Activated CD8-positive, alpha-beta memory T cell treated with anti-CD3 and anti-CD28 coated beads, Interleukin-2, amount 50 U/mL, for 48 hours (primary cell): ENCODE measurements at regions not wholly inside any gene's neighbourhood (a gene's known extent, or its start where the extent isn't known, plus 50 kb on each side); places are given as distances from the start of the nearest gene placed in this dataset.

ENCODE experiments used
- DNase-seq: peaks from one replicate; pipeline ENCODE4 v3.0.0-alpha.2; 2020

DNA sequence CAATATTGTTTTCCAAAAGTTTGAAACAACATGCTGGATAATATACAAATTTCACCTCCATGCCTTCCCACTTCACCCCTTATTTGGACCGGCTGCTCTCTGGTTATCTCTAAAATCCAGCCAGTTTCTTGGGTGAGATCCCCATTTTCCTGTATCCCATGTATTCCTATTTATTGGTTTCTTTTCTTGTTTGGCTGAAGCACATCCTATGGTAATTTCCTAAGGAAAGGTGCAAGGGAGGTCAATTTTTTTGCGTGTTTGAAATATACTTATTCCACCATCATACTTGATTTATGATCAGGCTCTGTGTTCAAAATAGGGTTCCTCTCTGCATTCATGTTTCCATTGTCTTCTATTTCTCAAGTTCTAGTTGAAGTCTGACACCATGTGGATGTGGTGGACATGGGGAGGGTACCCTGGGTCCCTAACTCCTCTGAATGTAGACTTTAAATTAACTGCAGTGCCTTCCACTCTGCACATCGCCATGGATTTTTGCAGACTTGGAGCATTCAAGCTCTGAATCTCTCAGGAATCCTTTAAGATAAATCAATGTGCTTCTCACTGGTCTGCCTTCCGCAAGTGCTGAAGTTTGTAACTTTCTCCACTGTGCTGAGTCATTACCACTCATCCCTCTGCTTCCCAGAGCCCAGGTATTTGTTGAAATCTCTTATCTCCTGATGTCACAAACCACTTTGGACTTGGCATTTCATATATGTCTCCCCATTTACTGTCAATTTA lies 52.1 kb upstream of the TLE3 start:
- DNase-seq = no peak

DNA sequence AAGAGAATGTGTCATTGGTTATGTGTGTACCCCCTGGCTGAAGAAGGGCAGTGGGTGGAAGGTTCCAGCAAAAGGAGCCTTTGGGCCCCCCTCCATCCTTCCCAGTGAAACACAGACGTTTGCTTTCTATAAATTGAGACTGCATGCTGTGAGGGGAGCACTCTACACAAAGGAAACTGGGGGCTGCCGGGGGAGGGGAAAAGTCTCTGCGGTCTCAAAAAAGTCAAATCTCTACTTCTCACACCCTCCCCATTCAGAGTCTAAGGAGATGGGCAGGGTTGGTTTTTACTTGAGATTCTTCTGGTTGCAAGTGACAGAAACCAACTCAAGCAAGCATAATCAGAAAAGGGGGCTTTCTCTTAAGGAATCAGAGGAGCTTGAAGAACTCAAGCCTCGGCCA lies 50.1 kb upstream of the TLE3 start:
- no peak for DNase-seq
